GM12878 (cell line): ENCODE measurements at regions not wholly inside any gene's neighbourhood (a gene's known extent, or its start where the extent isn't known, plus 50 kb on each side); places are given as distances from the start of the nearest gene placed in this dataset.

Source experiments
- ATAC-seq: fragments of 200-7000 bp; cut with Tn5 transposase; 3 replicates; pipeline ENCODE4 v1.9.1; 2020; ENCODE audit warnings: mild to moderate bottlenecking, moderate library complexity
- BruUV-seq: library from RNA; stranded (reverse); fragments of 400-500 nt; replicated peaks from 2 replicates; lab custom pipeline; 2021; lab: Mats Ljungman, UMichigan
- CTCF ChIA-PET: fragments of 300-600 bp; sonication (Branson Sonifier 250); formaldehyde crosslinking; extraction: SDS; loops from one replicate; lab custom pipeline; 2021; ENCODE audit warnings: inconsistent platforms; lab: Yijun Ruan, JAX
- POLR2A ChIA-PET: fragments of 350-600 bp; formaldehyde crosslinking; extraction: SDS; loops from one replicate; lab custom pipeline; 2021; ENCODE audit warnings: inconsistent platforms; lab: Charles Lee
- RAD21 ChIA-PET: fragments of 300-600 bp; sonication (Branson Sonifier 250); formaldehyde crosslinking; loops from one replicate; lab custom pipeline; 2023; ENCODE audit warnings: antibody characterized with exemption; ENCODE audit not compliant: unreplicated experiment; lab: Charles Lee
- SMC1A ChIA-PET: fragments of 300-600 bp; sonication (Branson Sonifier 250); formaldehyde crosslinking; loops from one replicate; lab custom pipeline; 2023; ENCODE audit not compliant: unreplicated experiment, uncharacterized antibody; lab: Charles Lee
- DNase-seq: peaks from one replicate; pipeline ENCODE4 v3.0.0-alpha.2; 2011; ENCODE audit warnings: low read depth, low spot score
- FAIRE-seq: peaks from 3 replicates; lab custom pipeline; 2011; peaks lifted over from hg19 to GRCh38; lab: Jason Lieb, UNC
- H2AFZ ChIP-seq: 2 replicates; pipeline ENCODE4 v1.6.0; 2011; ENCODE audit warnings: low read depth, low read length, control low read depth; ENCODE audit not compliant: control insufficient read depth
- H3K27ac ChIP-seq: 2 replicates; pipeline ENCODE4 v1.5.1; 2011; ENCODE audit warnings: control low read depth; ENCODE audit not compliant: control insufficient read depth, insufficient read depth
- H3K27me3 ChIP-seq, 2 experiments: replicated peaks in 1 of 2; 2 replicates each; pipeline versions ENCODE4 v1.6.0 to v1.6.1; 2011; ENCODE audit warnings: low read length in 1 of 2; ENCODE audit not compliant: control insufficient read depth in 2 of 2, insufficient read depth in 2 of 2
- H3K36me3 ChIP-seq, 2 experiments: 2 replicates each; pipeline ENCODE4 v1.5.1; 2011; ENCODE audit warnings: low read length in 1 of 2; ENCODE audit not compliant: control insufficient read depth in 2 of 2, insufficient read depth in 2 of 2
- H3K4me1 ChIP-seq: 2 replicates; pipeline ENCODE4 v1.6.1; 2011; ENCODE audit warnings: mild to moderate bottlenecking, low read length, moderate library complexity, mixed read lengths; ENCODE audit not compliant: control insufficient read depth, insufficient read depth
- H3K4me2 ChIP-seq: 2 replicates; pipeline ENCODE4 v1.6.0; 2011; ENCODE audit warnings: control low read depth; ENCODE audit not compliant: control insufficient read depth, insufficient read depth
- H3K4me3 ChIP-seq: fragments of 200-600 bp; sonication (generic); 2 replicates; pipeline ENCODE4 v1.5.1; 2016
- H3K79me2 ChIP-seq: 2 replicates; pipeline ENCODE4 v1.6.0; 2011; ENCODE audit warnings: low read length; ENCODE audit not compliant: control insufficient read depth, insufficient read depth
- H3K9ac ChIP-seq: 2 replicates; pipeline ENCODE4 v1.8.0; 2011; ENCODE audit warnings: low read length, control low read depth, mixed read lengths; ENCODE audit not compliant: control insufficient read depth, insufficient read depth
- H3K9me3 ChIP-seq: replicated peaks from 3 replicates; pipeline ENCODE4 v1.5.1; 2011; ENCODE audit warnings: mild to moderate bottlenecking, low read length; ENCODE audit not compliant: control insufficient read depth, insufficient read depth
- H4K20me1 ChIP-seq: 2 replicates; pipeline ENCODE4 v1.6.0; 2011; ENCODE audit not compliant: control insufficient read depth, insufficient read depth
- ASH2L ChIP-seq: fragments of 300-600, 200-600 bp; sonication (generic); IDR thresholded peaks from 2 replicates; pipeline ENCODE4 v1.6.1; 2017; ENCODE audit warnings: low read depth, mild to moderate bottlenecking, borderline replicate concordance
- CHD1 ChIP-seq: IDR thresholded peaks from 2 replicates; pipeline ENCODE4 v1.6.1; 2012; ENCODE audit warnings: low read depth, low read length, improper control_type of control experiment
- EZH2 ChIP-seq: IDR thresholded peaks from 2 replicates; pipeline ENCODE4 v1.6.1; 2012; ENCODE audit warnings: low read depth, mild to moderate bottlenecking, control low read depth, inconsistent platforms, low read length, borderline replicate concordance; ENCODE audit not compliant: control insufficient read depth
- IRF3 ChIP-seq: fragments of 450-650 bp; IDR thresholded peaks from 2 replicates; pipeline ENCODE4 v1.6.1; 2014; ENCODE audit warnings: mild to moderate bottlenecking
- KLF5 ChIP-seq: fragments of 450-650 bp; IDR thresholded peaks from 2 replicates; pipeline ENCODE4 v1.6.1; 2014; ENCODE audit warnings: mild to moderate bottlenecking; ENCODE audit not compliant: partially characterized antibody
- MYB ChIP-seq: fragments of 150-350 bp; IDR thresholded peaks from 2 replicates; pipeline ENCODE4 v1.6.1; 2014; ENCODE audit warnings: mild to moderate bottlenecking, low read depth, low read length, borderline replicate concordance
- NFYB ChIP-seq: IDR thresholded peaks from 2 replicates; pipeline ENCODE4 v1.6.1; 2011; ENCODE audit warnings: low read depth, mild to moderate bottlenecking, low read length, improper control_type of control experiment, moderate library complexity; ENCODE audit not compliant: insufficient read depth
- POU2F2 ChIP-seq: IDR thresholded peaks from 3 replicates; pipeline ENCODE4 v1.6.1; 2011; ENCODE audit warnings: low read depth, mild to moderate bottlenecking, low read length, borderline replicate concordance
- REST ChIP-seq: IDR thresholded peaks from 2 replicates; pipeline ENCODE4 v1.6.1; 2012; ENCODE audit warnings: mild to moderate bottlenecking, low read depth, low read length
- SP1 ChIP-seq: IDR thresholded peaks from one replicate; pipeline ENCODE4 v1.6.1; 2011; ENCODE audit warnings: low read depth, low read length
- SRF ChIP-seq, 2 experiments: IDR thresholded peaks; 2 replicates each; pipeline ENCODE4 v1.6.1; 2011; ENCODE audit warnings: low read depth in 2 of 2, low read length in 2 of 2, mild to moderate bottlenecking in 1 of 2, moderate library complexity in 1 of 2
- WGBS: methylation state at CpG from one replicate; pipeline ENCODE4 v1.1.6; 2016; ENCODE audit warnings: low lambda C conversion rate; ENCODE audit not compliant: insufficient replicate concordance, insufficient coverage; ENCODE audit errors: missing lambda C conversion rate; 5-methylcytosine and 5-hydroxymethylcytosine counted together
- in situ Hi-C: fragments of 300-500 bp; cut with MboI; formaldehyde crosslinking; loops from 9 replicates; pipeline ENCODE4 v1.14.3; 2018; ENCODE audit warnings: mixed read lengths
- intact Hi-C: fragments of 100-400 bp; cut with micrococcal nuclease; formaldehyde crosslinking; loops from one replicate; pipeline ENCODE4 v1.14.2; 2022; ENCODE audit not compliant: unreplicated experiment
- TF ChIP-seq, protein P1 (sequence below): IDR thresholded peaks from 2 replicates; pipeline ENCODE4 v1.6.1; 2012; ENCODE audit warnings: improper control_type of control experiment, low read depth, low read length; ENCODE audit not compliant: insufficient replicate concordance

- TF ChIP-seq IRF3 (no peak), POU2F2 (no peak), EZH2 (no peak), NFYB (no peak)
Observed at GRCh38 chr10:63723320-63723719, 202.1 kb downstream of the REEP3 start (continued).

DNA sequence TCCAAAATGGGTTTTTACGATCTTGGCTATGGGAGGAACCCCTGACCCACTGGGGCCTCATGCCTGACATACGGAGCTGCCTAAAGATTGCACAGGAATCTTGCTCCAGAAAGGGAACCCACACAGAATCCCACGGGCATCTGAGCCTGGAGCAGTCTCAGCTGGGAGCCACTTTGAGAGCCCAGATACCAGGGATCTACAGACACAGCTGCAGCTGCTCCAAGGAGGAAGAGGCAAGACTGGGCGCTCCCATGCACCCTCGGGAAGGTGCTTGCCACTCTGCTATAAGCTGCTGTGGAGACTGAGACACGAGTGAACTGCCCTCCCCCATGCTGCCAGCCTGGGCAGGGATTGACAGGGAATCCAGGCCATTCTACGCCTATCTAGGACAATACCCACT lies 202.5 kb downstream of the REEP3 start:
- in situ Hi-C loops = loop anchor here (5.0 to 25.0 kb wide), 2 partner anchors 566 to 1136 kb away; no protein-coding TSS in a partner anchor
- DNase-seq (no peak), FAIRE-seq (no peak), ATAC-seq (no peak)
- intact Hi-C loops = loop anchor here (10.0 kb wide), 2 partner anchors 189 to 1129 kb away; no protein-coding TSS in a partner anchor
- Histone ChIP-seq H3K9ac (no peak overlapping the region), H3K9me3 (no peaks in the 10 kb centered on the region), H4K20me1 (no peaks in the 10 kb centered on the region), H3K36me3 (no peaks in the 10 kb centered on the region), H3K79me2 (no peaks in the 10 kb centered on the region), H3K27ac (no peak overlapping the region), H3K4me2 (no peak overlapping the region), H3K27me3 (no peaks in the 10 kb centered on the region; a peak in 2 of 4 replicates), H3K4me3 (no peak overlapping the region), H3K4me1 (no peaks in the 10 kb centered on the region), H2AFZ (no peak overlapping the region)
- no TSS peak for BruUV-seq
- ChIA-PET POLR2A (interaction anchor here (0.5 kb wide), 1 partner anchor 18 kb away, joined by 5 read pairs; no protein-coding TSS in a partner anchor), SMC1A (interaction anchor here (9.9 kb wide), 1 partner anchor 557 kb away, joined by 264 read pairs; no protein-coding TSS in a partner anchor), CTCF (interaction anchor here (0.9 to 9.8 kb wide), 5 partner anchors 20 to 560 kb away, joined by 3 to 521 read pairs (median 4); no protein-coding TSS in a partner anchor), RAD21 (interaction anchor here (1.4 to 10.0 kb wide), 3 partner anchors 87 to 554 kb away, joined by 4 to 241 read pairs (median 96); no protein-coding TSS in a partner anchor)
- WGBS = 40% methylated on average over 7 of the region's 7 CpGs
- no peak for TF ChIP-seq SP1
- TF ChIP-seq ASH2L = no peak
- TF ChIP-seq CHD1 = no peak
- TF ChIP-seq SRF (IDR thresholded peaks at IDR 0.05; ENCODE audit: low read depth in 2 of 2, low read length in 2 of 2) = no peak
- TF ChIP-seq KLF5 = no peak
- TF ChIP-seq MYB = no peak
- TF ChIP-seq, protein P1, sequence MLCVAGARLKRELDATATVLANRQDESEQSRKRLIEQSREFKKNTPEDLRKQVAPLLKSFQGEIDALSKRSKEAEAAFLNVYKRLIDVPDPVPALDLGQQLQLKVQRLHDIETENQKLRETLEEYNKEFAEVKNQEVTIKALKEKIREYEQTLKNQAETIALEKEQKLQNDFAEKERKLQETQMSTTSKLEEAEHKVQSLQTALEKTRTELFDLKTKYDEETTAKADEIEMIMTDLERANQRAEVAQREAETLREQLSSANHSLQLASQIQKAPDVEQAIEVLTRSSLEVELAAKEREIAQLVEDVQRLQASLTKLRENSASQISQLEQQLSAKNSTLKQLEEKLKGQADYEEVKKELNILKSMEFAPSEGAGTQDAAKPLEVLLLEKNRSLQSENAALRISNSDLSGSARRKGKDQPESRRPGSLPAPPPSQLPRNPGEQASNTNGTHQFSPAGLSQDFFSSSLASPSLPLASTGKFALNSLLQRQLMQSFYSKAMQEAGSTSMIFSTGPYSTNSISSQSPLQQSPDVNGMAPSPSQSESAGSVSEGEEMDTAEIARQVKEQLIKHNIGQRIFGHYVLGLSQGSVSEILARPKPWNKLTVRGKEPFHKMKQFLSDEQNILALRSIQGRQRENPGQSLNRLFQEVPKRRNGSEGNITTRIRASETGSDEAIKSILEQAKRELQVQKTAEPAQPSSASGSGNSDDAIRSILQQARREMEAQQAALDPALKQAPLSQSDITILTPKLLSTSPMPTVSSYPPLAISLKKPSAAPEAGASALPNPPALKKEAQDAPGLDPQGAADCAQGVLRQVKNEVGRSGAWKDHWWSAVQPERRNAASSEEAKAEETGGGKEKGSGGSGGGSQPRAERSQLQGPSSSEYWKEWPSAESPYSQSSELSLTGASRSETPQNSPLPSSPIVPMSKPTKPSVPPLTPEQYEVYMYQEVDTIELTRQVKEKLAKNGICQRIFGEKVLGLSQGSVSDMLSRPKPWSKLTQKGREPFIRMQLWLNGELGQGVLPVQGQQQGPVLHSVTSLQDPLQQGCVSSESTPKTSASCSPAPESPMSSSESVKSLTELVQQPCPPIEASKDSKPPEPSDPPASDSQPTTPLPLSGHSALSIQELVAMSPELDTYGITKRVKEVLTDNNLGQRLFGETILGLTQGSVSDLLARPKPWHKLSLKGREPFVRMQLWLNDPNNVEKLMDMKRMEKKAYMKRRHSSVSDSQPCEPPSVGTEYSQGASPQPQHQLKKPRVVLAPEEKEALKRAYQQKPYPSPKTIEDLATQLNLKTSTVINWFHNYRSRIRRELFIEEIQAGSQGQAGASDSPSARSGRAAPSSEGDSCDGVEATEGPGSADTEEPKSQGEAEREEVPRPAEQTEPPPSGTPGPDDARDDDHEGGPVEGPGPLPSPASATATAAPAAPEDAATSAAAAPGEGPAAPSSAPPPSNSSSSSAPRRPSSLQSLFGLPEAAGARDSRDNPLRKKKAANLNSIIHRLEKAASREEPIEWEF = no peak
- TF ChIP-seq REST = no peak
